MM.1S (cell line): ENCODE measurements at regions not wholly inside any gene's neighbourhood (a gene's known extent, or its start where the extent isn't known, plus 50 kb on each side); places are given as distances from the start of the nearest gene placed in this dataset.

Experiments
- EZH2 ChIP-seq: fragments of 300-600 bp; sonication (generic); optimal IDR thresholded peaks from 2 replicates; pipeline ENCODE3; 2017; ENCODE audit warnings: low read depth, mild to moderate bottlenecking, antibody characterized with exemption, low read length, mixed read lengths
- TF ChIP-seq, protein P1 (sequence below): fragments of 300-600 bp; sonication (generic); IDR thresholded peaks from 2 replicates; pipeline ENCODE4 v1.5.1; 2016; ENCODE audit warnings: antibody characterized with exemption, low read length, mixed read lengths

DNA sequence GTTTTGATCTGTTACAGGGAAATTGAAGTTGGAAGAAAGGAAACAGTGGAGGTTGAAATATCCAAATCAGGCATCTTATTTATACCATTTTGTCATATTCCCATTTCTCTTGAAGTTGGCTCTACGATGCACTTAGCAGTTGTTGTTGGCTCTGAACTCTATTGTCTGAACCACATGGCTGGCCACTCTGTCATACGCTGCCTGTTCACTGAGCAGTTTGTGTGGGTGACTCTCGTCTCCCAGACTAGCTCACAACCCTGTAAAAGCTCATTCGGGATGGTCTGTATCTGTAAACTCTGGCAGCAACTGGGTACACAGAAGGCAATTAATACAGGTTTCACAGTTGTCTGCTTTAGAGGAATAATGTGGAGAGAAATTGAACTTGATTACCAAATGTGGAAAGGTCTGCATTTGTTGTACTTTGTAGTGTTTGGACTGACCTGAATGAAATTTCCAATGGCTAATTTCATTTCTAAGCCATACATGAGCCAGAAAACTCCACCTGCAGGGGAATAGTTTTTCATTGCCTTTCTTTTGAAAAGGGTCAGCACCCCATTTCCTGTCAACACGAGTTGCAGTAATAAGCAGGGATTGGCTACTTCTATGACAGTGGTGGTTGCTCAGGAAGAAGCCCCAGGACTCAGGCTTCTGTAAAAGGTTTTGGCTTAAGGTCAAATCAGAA is 378.2 kb downstream of the OSR1 start:
- TF ChIP-seq, protein P1, sequence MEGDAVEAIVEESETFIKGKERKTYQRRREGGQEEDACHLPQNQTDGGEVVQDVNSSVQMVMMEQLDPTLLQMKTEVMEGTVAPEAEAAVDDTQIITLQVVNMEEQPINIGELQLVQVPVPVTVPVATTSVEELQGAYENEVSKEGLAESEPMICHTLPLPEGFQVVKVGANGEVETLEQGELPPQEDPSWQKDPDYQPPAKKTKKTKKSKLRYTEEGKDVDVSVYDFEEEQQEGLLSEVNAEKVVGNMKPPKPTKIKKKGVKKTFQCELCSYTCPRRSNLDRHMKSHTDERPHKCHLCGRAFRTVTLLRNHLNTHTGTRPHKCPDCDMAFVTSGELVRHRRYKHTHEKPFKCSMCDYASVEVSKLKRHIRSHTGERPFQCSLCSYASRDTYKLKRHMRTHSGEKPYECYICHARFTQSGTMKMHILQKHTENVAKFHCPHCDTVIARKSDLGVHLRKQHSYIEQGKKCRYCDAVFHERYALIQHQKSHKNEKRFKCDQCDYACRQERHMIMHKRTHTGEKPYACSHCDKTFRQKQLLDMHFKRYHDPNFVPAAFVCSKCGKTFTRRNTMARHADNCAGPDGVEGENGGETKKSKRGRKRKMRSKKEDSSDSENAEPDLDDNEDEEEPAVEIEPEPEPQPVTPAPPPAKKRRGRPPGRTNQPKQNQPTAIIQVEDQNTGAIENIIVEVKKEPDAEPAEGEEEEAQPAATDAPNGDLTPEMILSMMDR, result no peak
- TF ChIP-seq EZH2, result no peak
